ENCODE measurements at regions not wholly inside any gene's neighbourhood (a gene's known extent, or its start where the extent isn't known, plus 50 kb on each side); places are given as distances from the start of the nearest gene placed in this dataset.
"Not testable (repeated sequence)": the region's sequence is repeated elsewhere in the genome, so short reads cannot be mapped to it uniquely, and the experiment has no call there.

GRCh38 chr6:94562846-94563245 lies 1014.5 kb upstream of the MANEA start:
- no peaks in the 10 kb centered on the region for H3K4me1 ChIP-seq
- ATAC-seq (no peak), DNase-seq (no peak)
- H3K36me3 ChIP-seq: no peaks in the 10 kb centered on the region
- no peaks in the 10 kb centered on the region for H3K27me3 ChIP-seq
- peaks cover 0 to 2% (median 0%) of the 10 kb centered on the region in 12 donors for H3K9me3 ChIP-seq
- H3K4me3 ChIP-seq: no peak overlapping the region
- H3K27ac ChIP-seq: no peak overlapping the region
- TF ChIP-seq CTCF (IDR thresholded peaks at IDR 0.05): no peak
- TF ChIP-seq POLR2A (IDR thresholded peaks at IDR 0.05): no peak
- intact Hi-C loops (cut with DNase I): no loop called here
- WGBS, 4 donors: 81 to 87% (median 82%) methylated on average over 2 of the region's 2 CpGs

- DNase-seq (no peak), ATAC-seq (no peak)
- H3K4me3 ChIP-seq: no peak overlapping the region
- intact Hi-C loops (cut with DNase I): no loop called here
- no peaks in the 10 kb centered on the region for H3K4me1 ChIP-seq
- WGBS, 4 donors: 67 to 83% (median 73%) methylated on average over 1 of the region's 1 CpG
- no peaks in the 10 kb centered on the region for H3K27me3 ChIP-seq
- TF ChIP-seq POLR2A (IDR thresholded peaks at IDR 0.05): no peak
- TF ChIP-seq CTCF (IDR thresholded peaks at IDR 0.05): no peak
- H3K36me3 ChIP-seq: no peaks in the 10 kb centered on the region
- no peak overlapping the region for H3K27ac ChIP-seq
- H3K9me3 ChIP-seq: no peaks in the 10 kb centered on the region
Measured at GRCh38 chr6:94559829-94560537, 1017.4 kb upstream of the MANEA start.

- H3K36me3 ChIP-seq; H3K27ac ChIP-seq; H3K27me3 ChIP-seq; ATAC-seq; H3K9me3 ChIP-seq; DNase-seq; H3K4me1 ChIP-seq; H3K4me3 ChIP-seq; intact Hi-C loops (cut with DNase I): not testable (repeated sequence)
- 90 to 94% (median 91%) methylated on average over 10 to 11 of the region's 11 CpGs for whole genome bisulfite sequencing, 4 donors
Measured at GRCh38 chr6:94557207-94557606, 1020.1 kb upstream of the MANEA start.

GRCh38 chr6:94548201-94548600 lies 1029.1 kb upstream of the MANEA start:
- H3K9me3 ChIP-seq: no peaks in the 10 kb centered on the region
- no peak for DNase-seq
- H3K36me3 ChIP-seq: no peaks in the 10 kb centered on the region
- H3K4me3 ChIP-seq: no peak overlapping the region
- H3K27me3 ChIP-seq: no peaks in the 10 kb centered on the region
- no peaks in the 10 kb centered on the region for H3K4me1 ChIP-seq
- H3K27ac ChIP-seq: no peak overlapping the region
- no peak for ATAC-seq
- 62 to 84% (median 72%) methylated on average over 4 of the region's 4 CpGs for WGBS, 4 donors
- TF ChIP-seq CTCF (IDR thresholded peaks at IDR 0.05): no peak
- TF ChIP-seq POLR2A (IDR thresholded peaks at IDR 0.05): no peak
- intact Hi-C loops (cut with DNase I): no loop called here

GRCh38 chr6:94535798-94536197 lies 1041.5 kb upstream of the MANEA start:
- ATAC-seq (no peak), DNase-seq (no peak)
- Histone ChIP-seq H3K27ac (no peak overlapping the region), H3K4me1 (no peaks in the 10 kb centered on the region), H3K4me3 (no peak overlapping the region), H3K9me3 (no peaks in the 10 kb centered on the region), H3K27me3 (no peaks in the 10 kb centered on the region), H3K36me3 (no peaks in the 10 kb centered on the region)
- intact Hi-C loops (cut with DNase I): no loop called here
- 90 to 97% (median 95%) methylated on average over 1 of the region's 1 CpG for WGBS, 4 donors
- TF ChIP-seq POLR2A (IDR thresholded peaks at IDR 0.05) (no peak), CTCF (IDR thresholded peaks at IDR 0.05) (no peak)

Measured in heart left ventricle (tissue), 16 donors.